Suprapubic skin (tissue), 4 donors: ENCODE measurements at regions not wholly inside any gene's neighbourhood (a gene's known extent, or its start where the extent isn't known, plus 50 kb on each side); places are given as distances from the start of the nearest gene placed in this dataset.

Source experiments
- DNase-seq, 2 donors: peaks; one replicate each; pipeline ENCODE4 v3.0.0-alpha.2; 2019; ENCODE audit warnings: low spot score in 2 of 2
- H3K27ac ChIP-seq: fragments of 200-600 bp; sonication (generic); one replicate; pipeline ENCODE4 v1.5.1; 2019
- H3K27me3 ChIP-seq: fragments of 200-600 bp; sonication (generic); one replicate; pipeline ENCODE4 v1.5.1; 2019
- H3K36me3 ChIP-seq: fragments of 200-600 bp; sonication (generic); one replicate; pipeline ENCODE4 v1.5.1; 2019
- H3K4me1 ChIP-seq: fragments of 200-600 bp; sonication (generic); one replicate; pipeline ENCODE4 v1.5.1; 2019
- H3K4me3 ChIP-seq: fragments of 200-600 bp; sonication (generic); one replicate; pipeline ENCODE4 v1.5.1; 2019; ENCODE audit warnings: mild to moderate bottlenecking
- H3K9me3 ChIP-seq: fragments of 200-600 bp; sonication (generic); one replicate; pipeline ENCODE4 v1.5.1; 2019
- EP300 ChIP-seq: sonication (generic); formaldehyde crosslinking; IDR thresholded peaks from one replicate; pipeline ENCODE4 v1.6.1; 2017; ENCODE audit warnings: antibody characterized with exemption
- POLR2A ChIP-seq, 2 donors: fragments of 450-650 bp; IDR thresholded peaks; one replicate each; pipeline ENCODE4 v1.6.1; 2017; ENCODE audit warnings: antibody characterized with exemption in 2 of 2, mild to moderate bottlenecking in 2 of 2, moderate library complexity in 2 of 2
- POLR2AphosphoS5 ChIP-seq, 3 donors: sonication (generic); formaldehyde crosslinking; IDR thresholded peaks; one replicate each; pipeline ENCODE4 v1.6.1; 2017; ENCODE audit warnings: antibody characterized with exemption in 3 of 3
- WGBS: methylation state at CpG from one replicate; pipeline ENCODE4 v1.1.5; 2018; 5-methylcytosine and 5-hydroxymethylcytosine counted together
- TF ChIP-seq, protein P1 (sequence below), 2 donors: fragments of 200-600 bp in 1 of 2; fragments of 450-650 bp in 1 of 2; sonication (generic) in 1 of 2; IDR thresholded peaks; one replicate each; pipeline ENCODE4 v1.5.1; 2016 to 2019; ENCODE audit warnings: antibody characterized with exemption in 2 of 2, mild to moderate bottlenecking in 1 of 2, moderate library complexity in 1 of 2

DNA sequence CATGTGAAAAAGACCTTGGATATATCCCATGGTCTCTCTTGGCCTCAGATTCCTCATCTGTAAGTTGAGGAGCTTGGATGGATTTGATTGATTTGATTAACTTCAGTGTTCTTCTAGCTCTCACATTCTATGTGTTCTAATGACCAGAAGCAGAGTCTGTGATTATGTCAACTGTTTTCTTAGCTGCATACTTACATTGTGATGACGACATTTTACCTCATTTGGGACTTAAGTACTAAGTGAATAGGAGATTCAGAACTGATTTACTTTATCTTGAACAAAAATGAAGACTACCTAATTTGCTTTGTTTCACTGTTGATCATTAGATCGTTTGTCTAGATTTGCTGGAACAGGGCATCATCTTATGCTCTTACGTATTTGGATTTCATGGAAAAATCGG, 427.7 kb downstream of the SH3GL2 start:
- no peaks in the 10 kb centered on the region for H3K9me3 ChIP-seq
- WGBS: 76% methylated on average over 4 of the region's 4 CpGs
- H3K4me3 ChIP-seq: no peak overlapping the region
- TF ChIP-seq POLR2A (IDR thresholded peaks at IDR 0.05): no peak
- TF ChIP-seq EP300: no peak
- TF ChIP-seq, protein P1, sequence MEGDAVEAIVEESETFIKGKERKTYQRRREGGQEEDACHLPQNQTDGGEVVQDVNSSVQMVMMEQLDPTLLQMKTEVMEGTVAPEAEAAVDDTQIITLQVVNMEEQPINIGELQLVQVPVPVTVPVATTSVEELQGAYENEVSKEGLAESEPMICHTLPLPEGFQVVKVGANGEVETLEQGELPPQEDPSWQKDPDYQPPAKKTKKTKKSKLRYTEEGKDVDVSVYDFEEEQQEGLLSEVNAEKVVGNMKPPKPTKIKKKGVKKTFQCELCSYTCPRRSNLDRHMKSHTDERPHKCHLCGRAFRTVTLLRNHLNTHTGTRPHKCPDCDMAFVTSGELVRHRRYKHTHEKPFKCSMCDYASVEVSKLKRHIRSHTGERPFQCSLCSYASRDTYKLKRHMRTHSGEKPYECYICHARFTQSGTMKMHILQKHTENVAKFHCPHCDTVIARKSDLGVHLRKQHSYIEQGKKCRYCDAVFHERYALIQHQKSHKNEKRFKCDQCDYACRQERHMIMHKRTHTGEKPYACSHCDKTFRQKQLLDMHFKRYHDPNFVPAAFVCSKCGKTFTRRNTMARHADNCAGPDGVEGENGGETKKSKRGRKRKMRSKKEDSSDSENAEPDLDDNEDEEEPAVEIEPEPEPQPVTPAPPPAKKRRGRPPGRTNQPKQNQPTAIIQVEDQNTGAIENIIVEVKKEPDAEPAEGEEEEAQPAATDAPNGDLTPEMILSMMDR (IDR thresholded peaks at IDR 0.05): no peak
- no peak for TF ChIP-seq POLR2AphosphoS5 (IDR thresholded peaks at IDR 0.05)
- no peak for DNase-seq
- no peak overlapping the region for H3K27ac ChIP-seq
- H3K27me3 ChIP-seq: no peaks in the 10 kb centered on the region
- H3K4me1 ChIP-seq: no peaks in the 10 kb centered on the region
- H3K36me3 ChIP-seq: no peaks in the 10 kb centered on the region

DNA sequence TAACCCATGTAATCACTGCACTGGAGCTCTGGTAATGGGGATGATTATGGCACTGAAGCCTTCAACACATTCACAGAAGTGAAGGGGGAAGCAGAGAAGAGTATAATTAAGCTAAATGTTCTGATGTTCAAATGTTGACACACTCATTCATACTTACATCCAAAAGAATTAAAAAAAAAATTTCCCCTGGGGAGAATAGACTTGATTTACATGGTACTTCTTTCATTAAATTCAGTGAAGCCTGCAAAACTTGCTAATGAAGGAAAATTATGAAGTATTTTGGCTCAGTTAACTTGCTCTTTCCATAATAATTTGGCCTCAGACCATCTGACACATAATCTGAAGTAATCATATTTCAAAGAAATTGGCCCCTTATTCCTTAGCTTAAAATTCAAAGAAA, 428.8 kb downstream of the SH3GL2 start:
- no peaks in the 10 kb centered on the region for H3K9me3 ChIP-seq
- no peak for TF ChIP-seq EP300
- TF ChIP-seq POLR2A (IDR thresholded peaks at IDR 0.05): no peak
- TF ChIP-seq POLR2AphosphoS5 (IDR thresholded peaks at IDR 0.05): no peak
- TF ChIP-seq, protein P1 (IDR thresholded peaks at IDR 0.05): no peak
- DNase-seq: no peak
- no peak overlapping the region for H3K27ac ChIP-seq
- no peaks in the 10 kb centered on the region for H3K36me3 ChIP-seq
- no peak overlapping the region for H3K4me3 ChIP-seq
- H3K27me3 ChIP-seq: no peaks in the 10 kb centered on the region
- H3K4me1 ChIP-seq: no peaks in the 10 kb centered on the region

DNA sequence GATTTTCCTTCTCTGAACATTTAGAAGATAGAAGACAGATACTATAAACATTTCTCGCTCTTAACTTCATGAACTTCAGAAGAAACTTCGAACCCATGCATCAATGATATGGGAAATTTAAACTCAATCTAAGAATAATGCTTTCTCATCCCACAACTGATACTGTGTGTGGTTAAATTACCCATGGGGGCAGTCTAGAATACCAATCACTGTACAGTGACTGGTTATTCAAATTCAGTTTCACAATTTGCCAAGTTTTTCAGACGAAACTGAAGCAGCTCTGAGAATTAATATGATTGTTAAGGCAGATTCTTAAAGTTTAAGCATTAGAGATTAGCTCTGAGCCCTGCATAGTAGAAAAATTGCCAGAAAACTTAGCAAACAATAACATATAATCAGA, 431.0 kb downstream of the SH3GL2 start:
- DNase-seq: no peak
- TF ChIP-seq, protein P1 (IDR thresholded peaks at IDR 0.05): no peak
- TF ChIP-seq EP300 (no peak), POLR2AphosphoS5 (IDR thresholded peaks at IDR 0.05) (no peak), POLR2A (IDR thresholded peaks at IDR 0.05) (no peak)
- Histone ChIP-seq H3K9me3 (no peaks in the 10 kb centered on the region), H3K4me1 (no peaks in the 10 kb centered on the region), H3K4me3 (no peak overlapping the region), H3K27me3 (no peaks in the 10 kb centered on the region), H3K27ac (no peak overlapping the region), H3K36me3 (no peaks in the 10 kb centered on the region)
- WGBS: 77% methylated on average over 3 of the region's 3 CpGs

DNA sequence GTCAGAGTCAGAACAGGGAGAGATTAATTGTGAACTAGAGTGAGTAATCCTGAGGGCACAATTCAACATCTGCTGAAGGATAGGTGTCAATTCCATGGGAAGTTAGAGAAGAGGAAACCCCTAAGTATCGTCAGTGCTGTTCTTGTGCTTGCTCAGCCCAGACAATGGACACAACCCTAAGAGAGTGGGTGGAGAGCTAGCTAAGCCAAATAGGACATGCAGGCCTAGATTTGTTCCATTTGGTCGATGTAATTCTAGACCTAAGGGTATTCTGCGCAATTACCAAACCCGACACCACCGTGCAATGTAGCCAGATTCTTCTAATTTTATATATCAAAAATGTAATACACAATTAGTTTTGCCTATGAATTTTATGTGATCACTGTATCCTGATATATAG, 431.6 kb downstream of the SH3GL2 start:
- H3K4me3 ChIP-seq: no peak overlapping the region
- DNase-seq: no peak
- H3K27ac ChIP-seq: no peak overlapping the region
- H3K4me1 ChIP-seq: no peaks in the 10 kb centered on the region
- H3K36me3 ChIP-seq: no peaks in the 10 kb centered on the region
- H3K27me3 ChIP-seq: no peaks in the 10 kb centered on the region
- no peaks in the 10 kb centered on the region for H3K9me3 ChIP-seq
- 55% methylated on average over 5 of the region's 5 CpGs for WGBS
- TF ChIP-seq EP300 (no peak), POLR2A (IDR thresholded peaks at IDR 0.05) (no peak), POLR2AphosphoS5 (IDR thresholded peaks at IDR 0.05) (no peak)
- TF ChIP-seq, protein P1 (IDR thresholded peaks at IDR 0.05): no peak

DNA sequence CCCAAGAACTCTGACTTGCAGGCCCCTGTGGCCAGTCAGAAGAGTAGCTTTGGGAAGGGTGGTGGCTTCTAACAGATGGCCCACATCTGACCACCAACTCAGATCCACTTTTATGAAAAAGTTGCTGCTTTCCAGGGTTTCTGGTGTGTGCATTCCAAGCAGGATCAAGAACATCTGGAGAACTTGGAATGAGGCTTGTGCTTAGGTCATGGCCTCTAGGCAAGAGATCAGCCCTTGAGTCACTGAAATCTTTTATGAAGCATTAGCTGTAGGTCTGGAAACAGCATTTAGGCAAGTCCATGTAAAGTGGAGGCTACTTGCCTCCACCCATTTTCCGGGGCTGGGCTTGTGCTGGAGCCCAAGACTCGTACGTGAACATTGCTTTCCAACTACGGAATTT, 433.3 kb downstream of the SH3GL2 start:
- H3K27ac ChIP-seq: no peak overlapping the region
- H3K4me1 ChIP-seq: no peaks in the 10 kb centered on the region
- no peak for TF ChIP-seq POLR2AphosphoS5 (IDR thresholded peaks at IDR 0.05)
- no peak for TF ChIP-seq POLR2A (IDR thresholded peaks at IDR 0.05)
- TF ChIP-seq, protein P1 (IDR thresholded peaks at IDR 0.05): no peak
- no peak for TF ChIP-seq EP300
- H3K9me3 ChIP-seq: no peaks in the 10 kb centered on the region
- 60% methylated on average over 4 of the region's 4 CpGs for whole genome bisulfite sequencing
- H3K27me3 ChIP-seq: no peaks in the 10 kb centered on the region
- DNase-seq: no peak
- H3K36me3 ChIP-seq: no peaks in the 10 kb centered on the region
- H3K4me3 ChIP-seq: no peak overlapping the region
